ENCODE measurements at regions not wholly inside any gene's neighbourhood (a gene's known extent, or its start where the extent isn't known, plus 50 kb on each side); places are given as distances from the start of the nearest gene placed in this dataset.

DNA sequence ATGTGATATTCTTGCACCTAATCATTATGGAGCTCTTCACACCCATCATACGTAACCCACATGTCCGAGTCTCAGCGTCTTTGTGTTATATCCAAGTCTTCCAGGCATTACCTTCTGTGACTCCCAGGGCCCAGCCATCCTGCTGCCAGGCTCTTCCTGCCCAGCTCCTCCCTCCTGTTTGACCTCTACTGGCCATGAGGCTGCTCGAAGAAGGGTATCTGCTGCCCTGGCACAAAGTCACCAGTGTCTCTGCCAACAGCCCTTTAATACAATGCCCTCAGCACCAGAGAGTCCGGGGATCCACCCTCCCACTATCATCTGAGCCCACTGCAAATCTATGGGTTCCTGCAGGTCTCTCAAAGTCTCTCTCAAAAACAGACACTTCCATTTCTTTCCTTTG is 65.3 kb upstream of the WAC start:
- TF ChIP-seq, protein P1, sequence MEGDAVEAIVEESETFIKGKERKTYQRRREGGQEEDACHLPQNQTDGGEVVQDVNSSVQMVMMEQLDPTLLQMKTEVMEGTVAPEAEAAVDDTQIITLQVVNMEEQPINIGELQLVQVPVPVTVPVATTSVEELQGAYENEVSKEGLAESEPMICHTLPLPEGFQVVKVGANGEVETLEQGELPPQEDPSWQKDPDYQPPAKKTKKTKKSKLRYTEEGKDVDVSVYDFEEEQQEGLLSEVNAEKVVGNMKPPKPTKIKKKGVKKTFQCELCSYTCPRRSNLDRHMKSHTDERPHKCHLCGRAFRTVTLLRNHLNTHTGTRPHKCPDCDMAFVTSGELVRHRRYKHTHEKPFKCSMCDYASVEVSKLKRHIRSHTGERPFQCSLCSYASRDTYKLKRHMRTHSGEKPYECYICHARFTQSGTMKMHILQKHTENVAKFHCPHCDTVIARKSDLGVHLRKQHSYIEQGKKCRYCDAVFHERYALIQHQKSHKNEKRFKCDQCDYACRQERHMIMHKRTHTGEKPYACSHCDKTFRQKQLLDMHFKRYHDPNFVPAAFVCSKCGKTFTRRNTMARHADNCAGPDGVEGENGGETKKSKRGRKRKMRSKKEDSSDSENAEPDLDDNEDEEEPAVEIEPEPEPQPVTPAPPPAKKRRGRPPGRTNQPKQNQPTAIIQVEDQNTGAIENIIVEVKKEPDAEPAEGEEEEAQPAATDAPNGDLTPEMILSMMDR (IDR thresholded peaks at IDR 0.05; ENCODE audit: low read depth, low read length, missing control alignments): no peak
- DNase-seq (ENCODE audit: low read depth): no peak
- H3K4me3 ChIP-seq (ENCODE audit: low read depth, low read length): no peak overlapping the region
- in situ Hi-C loops (cut with HindIII; ENCODE audit: low sequenced_read_pairs): no loop called here

- no peak overlapping the region for H3K4me3 ChIP-seq (ENCODE audit: low read depth, low read length)
- TF ChIP-seq, protein P1 (IDR thresholded peaks at IDR 0.05; ENCODE audit: low read depth, low read length, missing control alignments): no peak
- DNase-seq (ENCODE audit: low read depth): no peak
- in situ Hi-C loops (cut with HindIII; ENCODE audit: low sequenced_read_pairs): no loop called here
Observed at GRCh38 chr10:28468707-28469483, 64.0 kb upstream of the WAC start.

DNA sequence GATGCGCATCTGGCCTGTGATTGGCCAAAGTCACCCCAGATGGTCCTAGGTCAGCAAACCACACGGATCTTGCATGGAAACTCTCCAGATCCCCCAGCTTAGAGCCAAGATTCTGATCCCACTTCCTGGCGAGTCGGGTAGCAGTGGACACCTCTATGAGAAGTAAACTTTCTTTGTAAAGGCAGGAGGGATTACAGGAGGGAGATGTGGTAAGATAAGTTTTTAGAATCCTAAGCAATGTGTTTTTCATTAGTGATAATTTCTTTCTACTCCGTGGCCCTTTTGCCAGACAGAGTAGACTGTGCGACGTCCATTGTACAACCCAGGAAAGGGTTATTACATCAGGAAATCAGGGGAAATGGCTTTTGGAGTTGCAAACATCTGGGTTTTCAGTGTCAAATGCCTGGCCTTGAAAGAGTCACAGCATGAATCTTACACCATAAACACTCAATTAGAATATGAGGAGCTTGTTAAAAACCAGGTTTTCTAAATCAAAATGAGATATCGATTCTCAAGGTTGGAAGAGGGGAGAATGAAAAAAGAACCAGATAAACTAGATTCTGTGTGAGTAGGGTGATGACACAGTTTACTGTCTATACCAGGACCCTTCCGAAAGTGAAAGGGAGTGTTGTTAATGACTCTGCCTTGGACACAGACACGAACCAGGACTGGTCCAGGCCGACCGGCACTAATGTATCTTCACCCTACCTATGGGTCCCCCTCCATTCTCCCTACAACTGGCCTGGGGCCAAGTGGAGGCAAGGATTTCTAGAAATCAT is 61.9 kb upstream of the WAC start:
- no peak overlapping the region for H3K4me3 ChIP-seq (ENCODE audit: low read depth, low read length)
- TF ChIP-seq, protein P1 (IDR thresholded peaks at IDR 0.05; ENCODE audit: low read depth, low read length, missing control alignments): no peak
- in situ Hi-C loops (cut with HindIII; ENCODE audit: low sequenced_read_pairs): no loop called here
- DNase-seq (ENCODE audit: low read depth): no peak

GRCh38 chr10:28471652-28472050 is 61.3 kb upstream of the WAC start:
- no peak for DNase-seq (ENCODE audit: low read depth)
- in situ Hi-C loops (cut with HindIII; ENCODE audit: low sequenced_read_pairs): no loop called here

GRCh38 chr10:28478646-28479045 is 54.3 kb upstream of the WAC start:
- no peak for DNase-seq (ENCODE audit: low read depth)
- in situ Hi-C loops (cut with HindIII; ENCODE audit: low sequenced_read_pairs): no loop called here
- H3K4me3 ChIP-seq (ENCODE audit: low read depth, low read length): no peak overlapping the region
- TF ChIP-seq, protein P1 (IDR thresholded peaks at IDR 0.05; ENCODE audit: low read depth, low read length, missing control alignments): no peak

More at GRCh38 chr10:28471652-28472050, 61.3 kb upstream of the WAC start:
- no peak overlapping the region for H3K4me3 ChIP-seq (ENCODE audit: low read depth, low read length)
- TF ChIP-seq, protein P1 (IDR thresholded peaks at IDR 0.05; ENCODE audit: low read depth, low read length, missing control alignments): no peak

DNA sequence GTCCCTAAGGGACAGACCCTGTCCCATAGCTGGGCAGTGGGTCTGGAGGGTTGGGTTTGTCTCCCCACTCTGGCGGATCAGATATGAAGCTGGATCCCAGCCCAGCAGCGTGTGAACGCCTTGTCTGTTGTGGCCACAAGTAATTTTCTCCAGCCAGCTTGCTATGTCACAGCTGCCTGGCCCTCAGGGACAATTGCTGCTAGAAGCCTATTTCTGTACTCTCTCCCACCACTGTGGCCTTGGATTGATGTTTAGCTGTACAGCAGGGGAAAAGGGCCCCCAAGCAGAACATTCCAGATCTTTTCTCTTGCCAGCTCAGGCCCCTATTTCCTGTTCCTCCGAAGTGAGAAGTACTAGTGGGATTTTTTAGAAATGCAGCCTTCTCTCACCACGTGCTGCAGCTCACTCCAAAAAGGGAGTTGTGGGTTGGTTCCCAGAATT is 53.5 kb upstream of the WAC start:
- in situ Hi-C loops (cut with HindIII; ENCODE audit: low sequenced_read_pairs): no loop called here
- no peak overlapping the region for H3K4me3 ChIP-seq (ENCODE audit: low read depth, low read length)
- TF ChIP-seq, protein P1 (IDR thresholded peaks at IDR 0.05; ENCODE audit: low read depth, low read length, missing control alignments): no peak
- no peak for DNase-seq (ENCODE audit: low read depth)

Data from astrocyte of the cerebellum (primary cell).